Stimulated activated naive B cell treated with anti-CD40 and anti-IgM and Interleukin-4, amounts not matched to agents 10 μg/mL and 1 μg/mL and 100 μg/mL, for 72 hours (primary cell): ENCODE measurements at regions not wholly inside any gene's neighbourhood (a gene's known extent, or its start where the extent isn't known, plus 50 kb on each side); places are given as distances from the start of the nearest gene placed in this dataset.

Experiments
- ATAC-seq, 2 donors: fragments of 150-1000 bp; cut with Tn5 transposase; replicated peaks; 2 replicates each; pipeline ENCODE4 v1.10.0; 2021; ENCODE audit warnings: moderate library complexity in 1 of 2
- DNase-seq: peaks from one replicate; pipeline ENCODE4 v3.0.0; 2021
- H3K27ac Mint-ChIP-seq: one replicate; pipeline ENCODE4 v1.8.0; 2022; ENCODE audit warnings: mild to moderate bottlenecking, mixed read lengths
- H3K27me3 Mint-ChIP-seq, 2 donors: one replicate each; pipeline ENCODE4 v1.8.0; 2022; ENCODE audit warnings: mixed read lengths in 2 of 2
- H3K36me3 Mint-ChIP-seq, 2 donors: one replicate each; pipeline ENCODE4 v1.8.0; 2022; ENCODE audit warnings: mixed read lengths in 2 of 2, mild to moderate bottlenecking in 1 of 2
- H3K4me1 Mint-ChIP-seq, 2 donors: one replicate each; pipeline ENCODE4 v1.8.0; 2022; ENCODE audit warnings: mixed read lengths in 2 of 2, mild to moderate bottlenecking in 1 of 2
- H3K4me3 Mint-ChIP-seq, 2 donors: one replicate each; pipeline ENCODE4 v1.8.0; 2022; ENCODE audit warnings: mild to moderate bottlenecking in 2 of 2, mixed read lengths in 2 of 2, moderate library complexity in 1 of 2
- H3K9me3 Mint-ChIP-seq, 2 donors: one replicate each; pipeline ENCODE4 v1.8.0; 2022; ENCODE audit warnings: mixed read lengths in 2 of 2, mild to moderate bottlenecking in 1 of 2

- no peak overlapping the region for H3K27ac Mint-ChIP-seq
- H3K36me3 Mint-ChIP-seq, result no peaks in the 10 kb centered on the region
- peaks cover 6% of the 10 kb centered on the region in 2 donors for H3K9me3 Mint-ChIP-seq
- H3K4me3 Mint-ChIP-seq, result no peak overlapping the region
- no peaks in the 10 kb centered on the region for H3K27me3 Mint-ChIP-seq
- ATAC-seq (no peak), DNase-seq (no peak)
- H3K4me1 Mint-ChIP-seq, result no peaks in the 10 kb centered on the region
Measured at GRCh38 chr2:71889759-71890684, 257.6 kb downstream of the CYP26B1 start.

GRCh38 chr2:71888751-71889445, 258.8 kb downstream of the CYP26B1 start:
- ATAC-seq, result no peak
- H3K27ac Mint-ChIP-seq, result no peak overlapping the region
- no peak for DNase-seq

GRCh38 chr2:71887196-71887595, 260.5 kb downstream of the CYP26B1 start:
- DNase-seq (no peak), ATAC-seq (no peak)
- no peaks in the 10 kb centered on the region for H3K4me1 Mint-ChIP-seq
- no peak overlapping the region for H3K27ac Mint-ChIP-seq
- H3K4me3 Mint-ChIP-seq, result no peak overlapping the region
- H3K36me3 Mint-ChIP-seq, result no peaks in the 10 kb centered on the region
- H3K27me3 Mint-ChIP-seq, result no peaks in the 10 kb centered on the region
- H3K9me3 Mint-ChIP-seq, result peaks cover 6% of the 10 kb centered on the region in 2 donors

More at GRCh38 chr2:71888751-71889445, 258.8 kb downstream of the CYP26B1 start:
- Mint-ChIP-seq H3K4me3 (no peak overlapping the region), H3K36me3 (no peaks in the 10 kb centered on the region), H3K4me1 (no peaks in the 10 kb centered on the region), H3K9me3 (peaks cover 6% of the 10 kb centered on the region in 2 donors), H3K27me3 (no peaks in the 10 kb centered on the region)

DNA sequence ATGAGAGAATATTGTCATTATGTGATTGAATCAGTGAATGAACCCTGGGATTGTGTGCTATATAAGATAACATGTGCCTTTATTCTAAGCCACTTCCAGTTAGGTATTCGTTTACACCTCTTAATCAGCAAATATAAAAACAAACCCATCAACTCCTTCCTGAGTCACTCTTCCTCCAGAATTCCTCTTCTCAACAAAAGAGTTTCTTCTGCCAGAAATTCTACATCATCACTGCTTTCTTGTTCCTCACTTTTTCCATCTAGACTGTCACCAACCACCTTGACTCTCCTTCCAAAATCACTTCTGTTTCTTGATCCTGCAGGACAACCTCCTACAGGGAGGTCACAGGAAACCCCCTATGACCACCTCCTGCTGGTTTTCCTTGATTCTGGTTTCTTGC, 261.4 kb downstream of the CYP26B1 start:
- DNase-seq, result no peak
- no peaks in the 10 kb centered on the region for H3K27me3 Mint-ChIP-seq
- no peaks in the 10 kb centered on the region for H3K36me3 Mint-ChIP-seq
- H3K4me1 Mint-ChIP-seq, result no peaks in the 10 kb centered on the region
- ATAC-seq, result no peak
- no peak overlapping the region for H3K4me3 Mint-ChIP-seq
- H3K27ac Mint-ChIP-seq, result no peak overlapping the region
- H3K9me3 Mint-ChIP-seq, result peaks cover 6% of the 10 kb centered on the region in 2 donors

GRCh38 chr2:71884303-71885042, 263.2 kb downstream of the CYP26B1 start:
- Mint-ChIP-seq H3K27me3 (no peaks in the 10 kb centered on the region), H3K4me1 (no peaks in the 10 kb centered on the region), H3K36me3 (no peaks in the 10 kb centered on the region), H3K9me3 (peaks cover 6% of the 10 kb centered on the region in 2 donors), H3K27ac (no peak overlapping the region), H3K4me3 (no peak overlapping the region)
- no peak for ATAC-seq
- DNase-seq, result no peak

DNA sequence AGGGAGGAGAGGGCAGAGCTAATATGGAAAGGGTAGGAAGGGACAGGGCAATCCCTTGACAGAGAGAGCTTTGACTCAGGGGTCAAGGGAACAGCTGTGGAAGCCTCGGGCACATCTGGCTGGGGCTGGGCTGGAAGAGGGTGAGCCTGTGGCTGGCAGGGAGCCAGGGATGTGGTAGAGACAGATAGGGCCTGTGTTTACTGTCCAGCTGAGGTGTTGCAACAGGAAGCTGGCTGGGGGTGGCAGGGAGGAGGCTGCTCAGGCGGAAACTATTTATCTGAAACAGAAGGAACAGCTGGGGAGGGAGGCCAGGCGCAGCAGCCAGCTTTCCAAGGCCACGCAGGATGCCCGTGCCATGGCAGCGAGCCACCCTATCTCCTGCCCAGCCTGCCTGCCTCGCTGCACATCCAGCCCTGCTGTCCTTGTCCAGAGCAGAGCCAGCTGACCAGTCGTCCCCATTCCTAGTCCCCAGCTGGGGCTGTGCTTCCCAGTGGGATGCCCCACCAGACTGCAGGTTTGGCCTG, 264.7 kb downstream of the CYP26B1 start:
- Mint-ChIP-seq H3K36me3 (no peaks in the 10 kb centered on the region), H3K27ac (no peak overlapping the region), H3K4me3 (no peak overlapping the region), H3K27me3 (no peaks in the 10 kb centered on the region), H3K4me1 (no peaks in the 10 kb centered on the region), H3K9me3 (peaks cover 4 to 6% of the 10 kb centered on the region in 2 donors)
- no peak for DNase-seq
- no peak for ATAC-seq

- DNase-seq (no peak), ATAC-seq (no peak)
- no peaks in the 10 kb centered on the region for H3K27me3 Mint-ChIP-seq
Measured at GRCh38 chr2:71882236-71882946, 265.3 kb downstream of the CYP26B1 start.

DNA sequence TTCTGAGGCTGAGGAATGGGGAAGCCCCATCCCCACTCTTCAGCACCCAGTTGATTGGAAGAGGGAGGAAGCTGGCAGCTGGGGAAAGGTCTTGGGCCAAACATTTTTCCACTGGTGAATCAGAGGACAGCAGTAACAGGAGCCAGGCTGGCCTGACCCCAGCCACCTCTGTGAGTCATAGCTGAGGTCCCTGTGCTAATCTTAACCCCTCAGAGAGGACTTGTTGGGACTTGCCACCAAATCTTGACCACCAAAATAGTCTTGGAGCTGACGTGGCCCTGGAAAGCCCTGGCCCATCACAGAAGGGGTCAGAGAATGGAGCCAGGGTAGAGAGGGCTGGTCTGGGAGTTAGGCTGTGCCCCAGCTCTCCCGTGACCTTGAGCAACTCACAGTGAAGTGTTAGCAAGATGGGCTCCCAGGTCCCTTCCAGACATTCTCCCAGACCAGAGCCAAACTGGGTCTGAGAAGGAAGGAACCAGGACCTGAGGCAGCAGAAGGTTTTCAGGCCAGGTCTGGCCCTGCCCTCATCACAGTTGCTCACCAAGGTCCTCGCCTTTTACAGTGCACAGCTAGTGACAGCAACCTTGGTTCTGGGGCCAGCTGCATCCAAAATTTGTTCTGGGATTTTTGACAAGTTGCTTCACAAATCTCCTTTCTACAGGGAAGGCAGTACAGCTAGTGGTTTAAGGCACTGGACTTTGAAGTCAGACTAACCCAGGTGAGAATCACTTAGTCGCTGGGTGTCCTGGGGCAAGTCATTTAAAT, 266.6 kb downstream of the CYP26B1 start:
- Mint-ChIP-seq H3K27me3 (no peaks in the 10 kb centered on the region), H3K9me3 (no peaks in the 10 kb centered on the region), H3K4me1 (no peaks in the 10 kb centered on the region), H3K4me3 (no peak overlapping the region), H3K27ac (no peak overlapping the region), H3K36me3 (no peaks in the 10 kb centered on the region)
- ATAC-seq (no peak), DNase-seq (no peak)

More at GRCh38 chr2:71882236-71882946, 265.3 kb downstream of the CYP26B1 start:
- Mint-ChIP-seq H3K4me1 (no peaks in the 10 kb centered on the region), H3K9me3 (peaks cover 4 to 6% of the 10 kb centered on the region in 2 donors), H3K4me3 (no peak overlapping the region), H3K27ac (no peak overlapping the region), H3K36me3 (no peaks in the 10 kb centered on the region)

DNA sequence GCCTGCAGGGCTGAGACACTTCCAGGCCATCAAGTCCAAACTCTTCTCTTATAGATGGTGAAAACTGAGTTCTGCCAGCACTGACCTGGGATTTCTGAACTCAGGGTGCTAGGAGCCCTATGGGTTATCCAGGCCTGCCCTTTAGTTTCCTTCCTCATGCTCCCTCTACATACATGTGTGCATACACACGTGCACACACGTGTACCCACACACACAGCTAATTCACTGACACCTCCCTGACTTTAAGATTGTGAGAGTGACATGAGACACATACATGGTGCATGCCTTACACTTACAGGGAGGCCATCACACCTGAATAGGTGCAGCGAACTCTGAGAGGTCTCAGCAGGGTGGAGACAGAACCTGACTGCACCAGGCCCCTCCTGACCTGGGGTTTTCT, 267.4 kb downstream of the CYP26B1 start:
- H3K4me3 Mint-ChIP-seq, result no peak overlapping the region
- peaks cover 0 to 6% of the 10 kb centered on the region in 2 donors for H3K27me3 Mint-ChIP-seq
- ATAC-seq (no peak), DNase-seq (no peak)
- no peaks in the 10 kb centered on the region for H3K4me1 Mint-ChIP-seq
- H3K9me3 Mint-ChIP-seq, result no peaks in the 10 kb centered on the region
- H3K27ac Mint-ChIP-seq, result no peak overlapping the region
- no peaks in the 10 kb centered on the region for H3K36me3 Mint-ChIP-seq

DNA sequence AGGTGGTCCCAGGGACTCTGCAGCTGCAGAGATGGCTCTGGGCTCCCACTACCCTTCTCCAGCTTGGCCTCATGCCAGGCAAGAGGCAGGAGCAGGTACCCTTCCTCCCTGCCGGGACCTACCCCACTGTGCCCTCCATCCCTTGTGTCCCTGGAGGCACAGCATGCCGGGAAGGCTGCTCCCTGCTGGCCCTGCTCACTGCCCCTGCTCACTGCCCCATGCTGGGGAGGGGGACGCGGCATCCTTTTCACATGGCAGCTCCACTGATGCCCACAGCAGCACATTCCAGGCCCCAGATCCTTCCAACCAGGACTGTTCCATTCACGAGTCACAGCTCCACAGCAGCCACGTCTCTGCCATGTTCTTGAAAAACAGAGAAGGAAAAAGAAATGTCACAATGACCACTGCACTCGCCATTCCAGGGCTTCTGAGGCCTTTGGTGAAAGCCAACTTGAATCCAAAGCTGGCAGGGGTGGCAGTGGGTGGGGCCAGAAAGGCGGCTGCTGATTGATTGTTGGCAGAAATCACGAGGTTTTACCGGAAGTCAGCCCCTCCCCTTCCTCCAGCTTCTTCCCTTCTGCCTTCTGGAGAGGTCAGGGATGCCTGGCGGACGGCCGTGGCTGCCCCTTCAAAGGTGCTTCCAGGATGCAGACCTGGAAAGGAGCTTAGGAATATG, 268.0 kb downstream of the CYP26B1 start:
- H3K27me3 Mint-ChIP-seq, result peaks cover 0 to 6% of the 10 kb centered on the region in 2 donors
- no peak overlapping the region for H3K4me3 Mint-ChIP-seq
- ATAC-seq (no peak), DNase-seq (no peak)
- H3K4me1 Mint-ChIP-seq, result no peaks in the 10 kb centered on the region
- no peaks in the 10 kb centered on the region for H3K9me3 Mint-ChIP-seq
- no peak overlapping the region for H3K27ac Mint-ChIP-seq
- H3K36me3 Mint-ChIP-seq, result no peaks in the 10 kb centered on the region

DNA sequence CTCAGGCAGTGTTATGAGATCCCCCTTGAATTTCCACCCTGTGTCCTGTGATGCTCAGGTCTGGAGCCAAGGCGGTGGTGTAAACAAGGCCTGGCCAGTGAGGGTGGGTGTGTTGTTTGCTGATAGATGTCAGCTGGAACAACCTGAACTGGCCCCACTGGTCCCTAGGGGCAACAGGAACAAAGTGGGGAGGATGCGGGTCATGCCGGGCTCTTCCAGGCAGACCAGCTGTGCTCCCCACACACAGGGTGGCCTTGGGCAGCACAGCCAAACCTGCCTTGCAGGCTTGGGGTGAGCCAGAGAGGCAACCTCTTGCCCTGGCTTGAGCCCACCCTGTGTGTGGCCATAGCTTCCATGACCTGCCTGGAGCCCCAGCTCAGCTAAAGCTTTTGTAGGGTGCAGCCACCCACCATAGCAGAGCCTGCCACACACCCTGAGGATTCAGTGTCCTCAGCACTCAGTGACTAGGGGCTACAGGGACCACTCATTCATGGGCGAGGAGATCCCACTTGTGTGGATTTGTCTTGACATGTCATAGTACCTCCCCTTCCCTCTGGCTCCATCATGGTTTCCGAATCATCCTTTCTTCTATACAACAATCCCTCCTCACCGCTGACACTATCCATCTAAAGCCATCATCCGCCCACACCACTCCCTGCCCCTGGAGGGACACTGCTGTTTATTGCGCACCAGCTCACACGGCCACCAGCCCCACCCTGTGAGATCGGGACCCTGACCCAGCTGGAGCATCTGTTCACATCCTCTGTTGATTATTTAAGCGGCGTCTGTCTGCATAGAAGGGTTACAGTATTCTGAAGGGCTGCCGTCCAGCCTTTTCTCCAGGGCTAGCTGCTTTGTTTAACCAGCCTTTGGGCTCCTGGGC, 268.8 kb downstream of the CYP26B1 start:
- ATAC-seq, result no peak
- Mint-ChIP-seq H3K9me3 (no peaks in the 10 kb centered on the region), H3K4me3 (no peak overlapping the region), H3K27ac (no peak overlapping the region), H3K27me3 (peaks cover 0 to 6% of the 10 kb centered on the region in 2 donors), H3K36me3 (no peaks in the 10 kb centered on the region), H3K4me1 (no peaks in the 10 kb centered on the region)
- DNase-seq, result no peak

GRCh38 chr2:71877636-71878035, 270.0 kb downstream of the CYP26B1 start:
- DNase-seq (no peak), ATAC-seq (no peak)
- Mint-ChIP-seq H3K4me1 (no peaks in the 10 kb centered on the region), H3K36me3 (no peaks in the 10 kb centered on the region), H3K27ac (no peak overlapping the region), H3K9me3 (peaks cover 0 to 2% of the 10 kb centered on the region in 2 donors), H3K4me3 (no peak overlapping the region), H3K27me3 (peaks cover 0 to 6% of the 10 kb centered on the region in 2 donors)
